OCI-M1 (cell line): ENCODE measurements at regions not wholly inside any gene's neighbourhood (a gene's known extent, or its start where the extent isn't known, plus 50 kb on each side); places are given as distances from the start of the nearest gene placed in this dataset.

Source experiments
- DNase-seq: peaks from one replicate; lab custom pipeline; 2025; lab: John Stamatoyannopoulos, UW

GRCh38 chr12:59230334-59230733, 310.0 kb upstream of the LRIG3 start:
- DNase-seq, result no peak

GRCh38 chr12:59219148-59219547, 298.8 kb upstream of the LRIG3 start:
- DNase-seq, result no peak

GRCh38 chr12:59196989-59197388, 276.7 kb upstream of the LRIG3 start:
- DNase-seq, result no peak

- peak; percentile 11 for DNase-seq
Measured at GRCh38 chr12:59194794-59195193, 274.5 kb upstream of the LRIG3 start.

GRCh38 chr12:59193476-59194050, 273.3 kb upstream of the LRIG3 start:
- no peak for DNase-seq

- no peak for DNase-seq
Measured at GRCh38 chr12:59191372-59191771, 271.1 kb upstream of the LRIG3 start.

- DNase-seq, result no peak
Measured at GRCh38 chr12:59186451-59186850, 266.1 kb upstream of the LRIG3 start.

- peak; percentile 90 for DNase-seq
Measured at GRCh38 chr12:59185295-59185694, 265.0 kb upstream of the LRIG3 start.

GRCh38 chr12:59182658-59183455, 262.6 kb upstream of the LRIG3 start:
- DNase-seq, result no peak

GRCh38 chr12:59182191-59182590, 261.9 kb upstream of the LRIG3 start:
- DNase-seq, result peak; percentile 8

- DNase-seq, result no peak
Measured at GRCh38 chr12:59181196-59181777, 261.0 kb upstream of the LRIG3 start.

- no peak for DNase-seq
Measured at GRCh38 chr12:59179231-59179630, 258.9 kb upstream of the LRIG3 start.

GRCh38 chr12:59173695-59174094, 253.4 kb upstream of the LRIG3 start:
- no peak for DNase-seq

GRCh38 chr12:59168647-59169046, 248.3 kb upstream of the LRIG3 start:
- DNase-seq, result no peak

- no peak for DNase-seq
Measured at GRCh38 chr12:59166457-59166856, 246.2 kb upstream of the LRIG3 start.

- peak; percentile 41 for DNase-seq
Measured at GRCh38 chr12:59164991-59165718, 244.9 kb upstream of the LRIG3 start.

GRCh38 chr12:59164226-59164625, 243.9 kb upstream of the LRIG3 start:
- DNase-seq, result no peak

- no peak for DNase-seq
Measured at GRCh38 chr12:59158681-59159080, 238.4 kb upstream of the LRIG3 start.

- no peak for DNase-seq
Measured at GRCh38 chr12:59158066-59158465, 237.8 kb upstream of the LRIG3 start.

- DNase-seq, result no peak
Measured at GRCh38 chr12:59155448-59155847, 235.1 kb upstream of the LRIG3 start.

- DNase-seq, result no peak
Measured at GRCh38 chr12:59151243-59151642, 230.9 kb upstream of the LRIG3 start.

- DNase-seq, result peak; percentile 88
Measured at GRCh38 chr12:59149995-59150642, 229.8 kb upstream of the LRIG3 start.
